A549 (cell line): ENCODE measurements at regions not wholly inside any gene's neighbourhood (a gene's known extent, or its start where the extent isn't known, plus 50 kb on each side); places are given as distances from the start of the nearest gene placed in this dataset.

Experiments used
- ATAC-seq, 2 experiments: fragments of 200-7000 bp in 1 of 2; fragments of >200 bp in 1 of 2; cut with Nextera tagmentation in 1 of 2; cut with Tn5 transposase in 1 of 2; 3 replicates each; pipeline versions ENCODE4 v1.8.0 to v1.9.1; 2018 to 2020; ENCODE audit warnings: mild to moderate bottlenecking in 1 of 2, moderate library complexity in 1 of 2
- CTCF ChIA-PET: fragments of 300-600 bp; sonication (Branson Sonifier 250); formaldehyde crosslinking; extraction: SDS; loops from one replicate; lab custom pipeline; 2021; ENCODE audit warnings: antibody characterized with exemption, inconsistent platforms; lab: Yijun Ruan, JAX
- POLR2A ChIA-PET: fragments of 350-600 bp; formaldehyde crosslinking; extraction: SDS; loops from one replicate; lab custom pipeline; 2021; ENCODE audit warnings: antibody characterized with exemption, inconsistent platforms; lab: Yijun Ruan, JAX
- DNase-seq, 2 experiments: peaks; one replicate each; pipeline versions ENCODE4 v3.0.0 to v3.0.0-alpha.2; 2011 to 2016; ENCODE audit warnings: low read depth in 1 of 2, low spot score in 1 of 2
- FAIRE-seq: peaks from 2 replicates; lab custom pipeline; 2011; peaks lifted over from hg19 to GRCh38; lab: Jason Lieb, UNC
- H3K27ac ChIP-seq, 2 experiments: fragments of >200 bp; sonication (Bioruptor Twin); formaldehyde crosslinking; 3 replicates each; pipeline ENCODE4 v1.5.1; 2016 to 2017
- H3K4me1 ChIP-seq: fragments of >200 bp; sonication (Bioruptor Twin); formaldehyde crosslinking; 3 replicates; pipeline ENCODE4 v1.6.1; 2016
- H3K4me2 ChIP-seq: fragments of >200 bp; sonication (Bioruptor Twin); formaldehyde crosslinking; 3 replicates; pipeline ENCODE4 v1.6.1; 2016
- H3K4me3 ChIP-seq: fragments of >200 bp; sonication (Bioruptor Twin); formaldehyde crosslinking; 3 replicates; pipeline ENCODE4 v1.5.1; 2016
- H3K9me3 ChIP-seq: fragments of >200 bp; sonication (Bioruptor Twin); formaldehyde crosslinking; 3 replicates; pipeline ENCODE4 v1.6.1; 2016
- ATOH8 ChIP-seq: fragments of 250-450 bp; sonication (Bioruptor Pico); IDR thresholded peaks from 2 replicates; pipeline ENCODE4 v1.5.0; 2020; ENCODE audit warnings: low read depth, mild to moderate bottlenecking, moderate library complexity
- BCL3 ChIP-seq: fragments of >200 bp; sonication (Bioruptor Twin); formaldehyde crosslinking; IDR thresholded peaks from 3 replicates; pipeline ENCODE4 v1.6.1; 2016
- BHLHE40 ChIP-seq: IDR thresholded peaks from 2 replicates; pipeline ENCODE4 v1.6.1; 2012; ENCODE audit warnings: low read depth, low read length, inconsistent platforms
- CBX8 ChIP-seq: fragments of 200-600 bp; sonication (generic); IDR thresholded peaks from 2 replicates; pipeline ENCODE4 v1.6.1; 2016
- CHD2 ChIP-seq: fragments of 150-350 bp; IDR thresholded peaks from 2 replicates; pipeline ENCODE4 v1.6.1; 2014; ENCODE audit warnings: low read length; ENCODE audit not compliant: partially characterized antibody
- CHD4 ChIP-seq: fragments of 200-600 bp; sonication (generic); IDR thresholded peaks from 2 replicates; pipeline ENCODE4 v1.6.1; 2016; ENCODE audit warnings: antibody characterized with exemption, mild to moderate bottlenecking, borderline replicate concordance
- CTCF ChIP-seq: fragments of >200 bp; sonication (Bioruptor Twin); formaldehyde crosslinking; IDR thresholded peaks from 3 replicates; pipeline ENCODE4 v1.5.1; 2016
- E2F6 ChIP-seq: IDR thresholded peaks from 2 replicates; pipeline ENCODE4 v1.6.1; 2012; ENCODE audit warnings: low read depth, borderline replicate concordance
- EHF ChIP-seq: fragments of 250-450 bp; sonication (Bioruptor Pico); IDR thresholded peaks from 2 replicates; pipeline ENCODE4 v1.5.0; 2020; ENCODE audit warnings: mild to moderate bottlenecking
- FOSB ChIP-seq: fragments of 250-450 bp; sonication (Bioruptor Pico); IDR thresholded peaks from 2 replicates; pipeline ENCODE4 v1.5.0; 2020; ENCODE audit warnings: mild to moderate bottlenecking, moderate library complexity
- MAFK ChIP-seq: fragments of 450-650 bp; IDR thresholded peaks from 2 replicates; pipeline ENCODE4 v1.6.1; 2014; ENCODE audit not compliant: partially characterized antibody
- MAZ ChIP-seq: fragments of 150-350 bp; IDR thresholded peaks from 2 replicates; pipeline ENCODE4 v1.6.1; 2014; ENCODE audit warnings: antibody characterized with exemption, low read depth, low read length, borderline replicate concordance
- NFE2L2 ChIP-seq: fragments of 150-350 bp; conservative IDR thresholded peaks from 2 replicates; pipeline ENCODE4 v1.6.1; 2014; ENCODE audit warnings: low read length
- RFX5 ChIP-seq: fragments of 450-650 bp; IDR thresholded peaks from 2 replicates; pipeline ENCODE4 v1.7.1; 2014; ENCODE audit warnings: antibody characterized with exemption, mild to moderate bottlenecking, moderate library complexity
- SMC3 ChIP-seq: fragments of >200 bp; sonication (Bioruptor Twin); formaldehyde crosslinking; IDR thresholded peaks from 3 replicates; pipeline ENCODE4 v1.6.1; 2018; ENCODE audit warnings: inconsistent platforms
- SREBF2 ChIP-seq: fragments of 450-650 bp; IDR thresholded peaks from 2 replicates; pipeline ENCODE4 v1.6.1; 2014; ENCODE audit warnings: mild to moderate bottlenecking, moderate library complexity
- TP53 ChIP-seq: fragments of 250-450 bp; sonication (Bioruptor Pico); IDR thresholded peaks from 2 replicates; pipeline ENCODE4 v1.5.0; 2021; ENCODE audit warnings: mild to moderate bottlenecking, moderate library complexity
- ZC3H11A ChIP-seq: fragments of 450-650 bp; IDR thresholded peaks from 2 replicates; pipeline ENCODE4 v1.6.1; 2014; ENCODE audit warnings: antibody characterized with exemption, mild to moderate bottlenecking
- ZNF302 ChIP-seq: fragments of 250-450 bp; sonication (Bioruptor Pico); IDR thresholded peaks from 2 replicates; pipeline ENCODE4 v1.9.0; 2021; ENCODE audit warnings: inconsistent platforms, mild to moderate bottlenecking, moderate library complexity
- ZSCAN20 ChIP-seq: fragments of 250-450 bp; sonication (Bioruptor Pico); IDR thresholded peaks from 2 replicates; pipeline ENCODE4 v1.8.0; 2022; ENCODE audit warnings: mild to moderate bottlenecking, moderate library complexity
- WGBS: methylation state at CpG from one replicate; pipeline ENCODE4 v1.1.6; 2017; ENCODE audit errors: missing lambda C conversion rate; 5-methylcytosine and 5-hydroxymethylcytosine counted together

- TF ChIP-seq MAZ (no peak), RFX5 (no peak), ZNF302 (no peak), SREBF2 (no peak), BCL3 (no peak), EHF (CRISPR knock-in tag) (no peak), ZC3H11A (no peak), NFE2L2 (no peak), CHD2 (no peak), ZSCAN20 (CRISPR knock-in tag) (no peak), CTCF (no peak), CHD4 (no peak), FOSB (CRISPR knock-in tag) (no peak), TP53 (CRISPR knock-in tag) (no peak), MAFK (no peak), E2F6 (no peak), BHLHE40 (no peak), SMC3 (no peak)
- WGBS = 55% methylated on average over 13 of the region's 13 CpGs
- POLR2A ChIA-PET = no interaction called here
- ATAC-seq = no peak
- DNase-seq = no peak
- Histone ChIP-seq H3K4me2 (no peak overlapping the region), H3K27ac (no peak overlapping the region), H3K4me1 (no peaks in the 10 kb centered on the region), H3K4me3 (no peak overlapping the region), H3K9me3 (no peaks in the 10 kb centered on the region)
- no peak for FAIRE-seq
- CTCF ChIA-PET = no interaction called here
These were observed 442.3 kb upstream of the MKI67 start for GRCh38 chr10:128568491-128568890.

- Histone ChIP-seq H3K4me1 (no peaks in the 10 kb centered on the region), H3K4me3 (no peak overlapping the region)
- 35% methylated on average over 22 of the region's 24 CpGs for WGBS
- ATAC-seq = no peak
- TF ChIP-seq E2F6 = no peak
- TF ChIP-seq CBX8 = no peak
- TF ChIP-seq ATOH8 (CRISPR knock-in tag) = no peak
- TF ChIP-seq CHD2 = no peak
- TF ChIP-seq, all 56 proteins: peak for 0
- DNase-seq (no peak), FAIRE-seq (no peak)
- Histone ChIP-seq H3K4me2 (no peak overlapping the region), H3K9me3 (no peaks in the 10 kb centered on the region), H3K27ac (no peak overlapping the region)
- ChIA-PET POLR2A (no interaction called here), CTCF (no interaction called here)
These were observed 443.0 kb upstream of the MKI67 start for GRCh38 chr10:128568990-128569945.
